ENCODE measurements at regions not wholly inside any gene's neighbourhood (a gene's known extent, or its start where the extent isn't known, plus 50 kb on each side); places are given as distances from the start of the nearest gene placed in this dataset.

GRCh38 chr9:131798246-131798645 is 58.4 kb upstream of the RAPGEF1 start:
- ChIA-PET POLR2A (no interaction called here), CTCF (ENCODE audit: low intra/inter-chr PET ratio) (no interaction called here)
- Histone ChIP-seq H3K9me1 (ENCODE audit: control insufficient read depth, insufficient read depth, low read length) (no peaks in the 10 kb centered on the region), H3K9ac (ENCODE audit: insufficient read depth in 1 of 2, low read depth in 2 of 2, low read length in 2 of 2) (no peak overlapping the region), H3K9me3 (replicated peaks; ENCODE audit: control insufficient read depth, insufficient read depth, low read depth, low read length) (no peaks in the 10 kb centered on the region), H3K4me1 (replicated peaks in 1 of 2; ENCODE audit: control insufficient read depth in 2 of 2, insufficient read depth in 2 of 2, low read length in 2 of 2) (no peaks in the 10 kb centered on the region), H3K36me3 (ENCODE audit: control insufficient read depth, insufficient read depth, low read length) (no peaks in the 10 kb centered on the region), H3K4me3 (no peak overlapping the region), H4K20me1 (replicated peaks; ENCODE audit: control insufficient read depth, insufficient read depth, low read length) (peaks cover 20% of the 10 kb centered on the region), H3K27ac (ENCODE audit: extremely low read depth, low read depth, low read length) (no peak overlapping the region), H3K4me2 (ENCODE audit: insufficient read depth, low read length) (no peak overlapping the region), H2AFZ (ENCODE audit: low read depth, low read length) (no peak overlapping the region), H3K79me2 (ENCODE audit: control insufficient read depth, insufficient read depth, low read length) (no peaks in the 10 kb centered on the region), H3K27me3 (ENCODE audit: control insufficient read depth in 2 of 2, insufficient read depth in 2 of 2, low read length in 2 of 2) (peaks cover 8 to 22% of the 10 kb centered on the region in 2 experiments; a peak in 4 of 5 replicates)
- DNase-seq (ENCODE audit: extremely low read depth in 1 of 4, low spot score in 3 of 4) (no peak), FAIRE-seq (no peak), ATAC-seq (no peak)
- in situ Hi-C loops (cut with MboI) = no loop called here
- WGBS (ENCODE audit: insufficient coverage, low coverage, missing lambda C conversion rate) = 2% methylated on average over 7 of the region's 7 CpGs
- no TSS peak for BruUV-seq (replicated peaks)
- TF ChIP-seq CBX1 (IDR thresholded peaks at IDR 0.05; ENCODE audit: low read depth) (no peak), DNMT1 (IDR thresholded peaks at IDR 0.05) (no peak), ARID3B (CRISPR knock-in tag; IDR thresholded peaks at IDR 0.05; ENCODE audit: borderline replicate concordance) (no peak), ARID4B (CRISPR knock-in tag; IDR thresholded peaks at IDR 0.05) (no peak), SMARCA5 (IDR thresholded peaks at IDR 0.05) (no peak), GATAD2B (IDR thresholded peaks at IDR 0.05; ENCODE audit: borderline replicate concordance) (no peak), CCNT2 (IDR thresholded peaks at IDR 0.05; ENCODE audit: borderline replicate concordance, extremely low read depth, insufficient read length, low read depth, low read length) (no peak), FOXK1 (CRISPR knock-in tag; IDR thresholded peaks at IDR 0.05; ENCODE audit: borderline replicate concordance) (no peak), STAT6 (CRISPR knock-in tag; IDR thresholded peaks at IDR 0.05) (no peak), MBD2 (IDR thresholded peaks at IDR 0.05; ENCODE audit: borderline replicate concordance, low read depth) (no peak), ZNF445 (CRISPR knock-in tag; IDR thresholded peaks at IDR 0.05; ENCODE audit: low read depth) (no peak), BRD9 (IDR thresholded peaks at IDR 0.05; ENCODE audit: low read depth, partially characterized antibody) (no peak), PTRF (tag; IDR thresholded peaks at IDR 0.05) (no peak), PURB (CRISPR knock-in tag; IDR thresholded peaks at IDR 0.05; ENCODE audit: low read depth) (no peak), TARDBP (IDR thresholded peaks at IDR 0.05) (no peak), ZFP1 (CRISPR knock-in tag; IDR thresholded peaks at IDR 0.05) (no peak), ZKSCAN8 (CRISPR knock-in tag; IDR thresholded peaks at IDR 0.05) (no peak)
- intact Hi-C loops (cut with micrococcal nuclease) = no loop called here

Measured in K562 (cell line).